ENCODE measurements at regions not wholly inside any gene's neighbourhood (a gene's known extent, or its start where the extent isn't known, plus 50 kb on each side); places are given as distances from the start of the nearest gene placed in this dataset.

- Histone ChIP-seq H3K27me3 (no peaks in the 10 kb centered on the region), H3K9me3 (no peaks in the 10 kb centered on the region), H3K27ac (no peak overlapping the region), H3K4me3 (no peak overlapping the region), H3K36me3 (no peaks in the 10 kb centered on the region), H3K4me1 (no peaks in the 10 kb centered on the region)
- intact Hi-C loops (cut with DNase I), result no loop called here
- 36 to 48% methylated on average over 4 of the region's 4 CpGs for whole genome bisulfite sequencing, 2 donors
- no peak for DNase-seq
- TF ChIP-seq POLR2AphosphoS5 (IDR thresholded peaks at IDR 0.05) (no peak), CTCF (IDR thresholded peaks at IDR 0.05) (no peak), EP300 (IDR thresholded peaks at IDR 0.05) (no peak), POLR2A (IDR thresholded peaks at IDR 0.05) (no peak)
Observed at GRCh38 chr9:78971540-78971939, 600.2 kb upstream of the TLE4 start.

- TF ChIP-seq CTCF (IDR thresholded peaks at IDR 0.05), result no peak
- no peak for TF ChIP-seq EP300 (IDR thresholded peaks at IDR 0.05)
- TF ChIP-seq POLR2AphosphoS5 (IDR thresholded peaks at IDR 0.05), result no peak
- TF ChIP-seq POLR2A (IDR thresholded peaks at IDR 0.05), result no peak
- Histone ChIP-seq H3K4me3 (no peak overlapping the region), H3K9me3 (no peaks in the 10 kb centered on the region), H3K4me1 (no peaks in the 10 kb centered on the region), H3K36me3 (no peaks in the 10 kb centered on the region), H3K27ac (no peak overlapping the region), H3K27me3 (no peaks in the 10 kb centered on the region)
- WGBS, 2 donors, result 19% methylated on average over 1 of the region's 1 CpG
- DNase-seq, result no peak
- intact Hi-C loops (cut with DNase I), result no loop called here
Observed at GRCh38 chr9:78972303-78972999, 599.3 kb upstream of the TLE4 start.

GRCh38 chr9:78973907-78974306 is 597.9 kb upstream of the TLE4 start:
- intact Hi-C loops (cut with DNase I), result no loop called here
- Histone ChIP-seq H3K27ac (no peak overlapping the region), H3K36me3 (no peaks in the 10 kb centered on the region), H3K4me1 (no peaks in the 10 kb centered on the region), H3K9me3 (no peaks in the 10 kb centered on the region), H3K4me3 (no peak overlapping the region), H3K27me3 (no peaks in the 10 kb centered on the region)
- DNase-seq, result no peak
- no peak for TF ChIP-seq POLR2A (IDR thresholded peaks at IDR 0.05)

- Histone ChIP-seq H3K36me3 (no peaks in the 10 kb centered on the region), H3K27me3 (no peaks in the 10 kb centered on the region), H3K9me3 (no peaks in the 10 kb centered on the region), H3K27ac (no peak overlapping the region), H3K4me1 (no peaks in the 10 kb centered on the region), H3K4me3 (no peak overlapping the region)
- TF ChIP-seq EP300 (IDR thresholded peaks at IDR 0.05), result no peak
- DNase-seq, result no peak
- 82 to 86% methylated on average over 3 of the region's 3 CpGs for WGBS, 2 donors
- intact Hi-C loops (cut with DNase I), result no loop called here
Observed at GRCh38 chr9:78982849-78983248, 588.9 kb upstream of the TLE4 start.

GRCh38 chr9:78985084-78985738 is 586.6 kb upstream of the TLE4 start:
- H3K9me3 ChIP-seq, result no peaks in the 10 kb centered on the region
- H3K27ac ChIP-seq, result no peak overlapping the region
- no peaks in the 10 kb centered on the region for H3K36me3 ChIP-seq
- intact Hi-C loops (cut with DNase I), result no loop called here
- TF ChIP-seq CTCF (IDR thresholded peaks at IDR 0.05) (no peak), EP300 (IDR thresholded peaks at IDR 0.05) (no peak), POLR2AphosphoS5 (IDR thresholded peaks at IDR 0.05) (no peak), POLR2A (IDR thresholded peaks at IDR 0.05) (no peak)
- DNase-seq, result no peak
- no peak overlapping the region for H3K4me3 ChIP-seq
- no peaks in the 10 kb centered on the region for H3K27me3 ChIP-seq
- no peaks in the 10 kb centered on the region for H3K4me1 ChIP-seq
- 68 to 78% methylated on average over 2 of the region's 2 CpGs for WGBS, 2 donors

- H3K27me3 ChIP-seq, result no peaks in the 10 kb centered on the region
- H3K9me3 ChIP-seq, result no peaks in the 10 kb centered on the region
- 70 to 88% methylated on average over 2 of the region's 2 CpGs for WGBS, 2 donors
- H3K36me3 ChIP-seq, result no peaks in the 10 kb centered on the region
- no peaks in the 10 kb centered on the region for H3K4me1 ChIP-seq
- no peak for TF ChIP-seq EP300 (IDR thresholded peaks at IDR 0.05)
- no peak for TF ChIP-seq POLR2AphosphoS5 (IDR thresholded peaks at IDR 0.05)
- TF ChIP-seq CTCF (IDR thresholded peaks at IDR 0.05), result no peak
- TF ChIP-seq POLR2A (IDR thresholded peaks at IDR 0.05), result no peak
- DNase-seq, result no peak
- H3K27ac ChIP-seq, result no peak overlapping the region
- H3K4me3 ChIP-seq, result no peak overlapping the region
- intact Hi-C loops (cut with DNase I), result no loop called here
Observed at GRCh38 chr9:78986446-78986845, 585.3 kb upstream of the TLE4 start.
